ENCODE measurements at regions not wholly inside any gene's neighbourhood (a gene's known extent, or its start where the extent isn't known, plus 50 kb on each side); places are given as distances from the start of the nearest gene placed in this dataset.
A peak's percentile ranks its signal among the peaks of the same experiment; 100 is the strongest.

DNA sequence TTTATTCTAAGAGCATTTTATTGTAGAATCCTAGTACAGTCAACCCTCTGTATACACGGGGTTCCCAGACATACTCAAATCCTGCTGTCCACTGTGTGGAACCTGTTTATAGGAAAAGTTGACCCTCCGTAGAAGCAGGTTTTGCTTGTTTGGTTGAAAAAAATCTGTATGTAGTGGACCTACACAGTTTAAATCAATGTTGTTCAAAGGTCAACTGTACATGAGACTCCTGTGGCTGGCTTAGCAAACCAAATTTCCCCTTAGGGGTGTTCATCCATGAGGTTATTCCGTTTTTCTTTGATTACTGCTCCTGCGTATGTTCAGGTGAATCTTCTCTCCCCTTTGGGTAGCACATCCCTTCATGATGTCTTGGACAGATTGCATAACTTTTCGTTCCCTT lies 387.0 kb upstream of the ZFP64 start:
- DNase-seq (ENCODE audit: low read depth): no peak

GRCh38 chr20:52577696-52578095 lies 386.1 kb upstream of the ZFP64 start:
- DNase-seq (ENCODE audit: low read depth): no peak

DNA sequence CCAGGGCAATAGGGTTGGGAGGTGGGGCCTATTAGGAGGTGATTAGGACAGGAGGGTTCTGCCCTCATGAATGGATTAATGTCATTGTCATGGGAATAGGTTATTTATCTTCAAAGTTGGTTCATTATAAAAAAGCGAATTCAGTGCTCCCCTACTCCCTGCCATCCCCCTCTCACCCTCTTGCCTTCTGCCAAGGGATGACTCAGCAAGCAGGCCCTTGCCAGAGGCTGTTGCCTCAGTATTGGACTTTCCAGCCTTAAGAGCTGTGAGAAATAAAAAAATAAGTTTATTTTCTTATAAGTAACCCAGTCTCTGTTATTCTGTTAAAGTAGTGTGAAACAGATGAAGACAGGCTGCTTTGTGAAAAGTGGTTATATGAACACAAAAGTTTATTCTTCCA lies 381.1 kb upstream of the ZFP64 start:
- DNase-seq (ENCODE audit: low read depth): peak; percentile 44

- peak; percentile 20 for DNase-seq (ENCODE audit: low read depth)
Observed at GRCh38 chr20:52569201-52569600, 377.6 kb upstream of the ZFP64 start.

DNA sequence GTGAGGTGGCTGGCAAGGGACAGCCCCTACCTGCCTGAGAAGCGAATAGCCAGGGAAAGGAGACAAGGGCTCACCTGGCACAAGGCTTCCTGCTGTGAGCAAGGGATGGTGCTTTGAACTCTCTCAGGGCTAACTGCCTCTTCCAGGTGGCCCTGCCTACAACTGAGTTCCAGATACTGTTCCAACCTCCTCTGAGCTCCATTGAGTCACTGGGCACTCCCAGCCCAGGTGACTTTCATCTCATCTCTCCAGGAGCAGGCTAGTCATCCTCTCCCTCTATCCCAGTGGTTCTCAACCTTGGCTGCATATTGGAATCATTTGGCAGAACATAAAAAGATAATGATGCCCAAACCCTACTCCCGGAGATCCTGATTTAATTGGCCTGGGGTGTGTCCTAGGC lies 374.0 kb upstream of the ZFP64 start:
- DNase-seq (ENCODE audit: low read depth): no peak

GRCh38 chr20:52564594-52564993 lies 373.0 kb upstream of the ZFP64 start:
- no peak for DNase-seq (ENCODE audit: low read depth)

DNA sequence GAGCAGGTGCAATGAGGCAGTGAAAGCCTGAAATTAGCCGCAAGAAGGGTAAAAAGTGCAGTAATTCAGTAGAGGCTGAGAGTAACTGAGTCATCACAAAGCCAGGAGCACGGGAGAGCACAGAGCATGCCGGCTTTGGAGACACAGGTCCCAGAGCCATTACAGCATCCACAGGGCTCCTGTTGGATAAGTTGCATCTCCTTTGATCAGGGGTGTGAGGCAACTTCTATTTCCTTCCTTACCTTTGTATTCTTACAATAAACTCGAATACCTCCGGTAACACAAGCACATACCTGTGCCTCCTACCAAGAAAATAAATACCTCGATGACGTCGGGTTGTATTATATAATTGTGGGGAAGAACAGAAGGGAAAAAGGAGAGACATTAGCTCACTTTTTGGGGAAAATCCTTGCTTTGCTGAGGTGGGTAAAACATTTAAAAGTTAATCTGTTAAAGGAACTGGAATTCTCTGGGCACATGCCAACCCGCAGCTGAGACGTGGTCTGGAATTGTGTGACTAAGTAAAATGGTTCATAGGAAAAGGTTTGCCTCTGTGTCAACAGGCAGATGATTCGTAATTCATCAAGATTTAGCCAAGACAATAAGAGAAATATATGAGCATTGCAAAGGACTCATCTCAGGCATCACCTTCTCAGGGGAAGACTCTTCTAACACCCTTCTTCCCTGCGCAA lies 360.7 kb upstream of the ZFP64 start:
- DNase-seq (ENCODE audit: low read depth): peak; percentile 70

DNA sequence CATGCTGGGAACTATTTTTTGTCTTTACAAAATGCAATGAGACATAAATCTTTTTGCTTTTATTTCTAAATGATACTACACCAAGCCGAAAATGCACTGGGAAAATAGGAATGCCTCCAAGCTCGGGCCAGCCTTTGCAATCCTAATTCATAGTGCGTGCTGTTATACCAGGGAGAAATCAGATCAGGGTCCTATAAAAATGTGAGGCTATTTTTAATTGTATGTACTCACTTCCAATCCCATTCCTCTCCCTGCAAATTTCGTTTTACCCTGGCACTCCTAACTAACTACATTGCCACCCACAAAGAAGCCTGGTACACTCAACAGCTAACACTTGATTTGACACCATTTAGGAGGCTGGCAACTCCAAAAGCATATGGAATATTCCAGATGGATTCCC lies 350.6 kb upstream of the ZFP64 start:
- DNase-seq (ENCODE audit: low read depth): no peak

GRCh38 chr20:52540509-52540908 lies 348.9 kb upstream of the ZFP64 start:
- DNase-seq (ENCODE audit: low read depth): no peak

DNA sequence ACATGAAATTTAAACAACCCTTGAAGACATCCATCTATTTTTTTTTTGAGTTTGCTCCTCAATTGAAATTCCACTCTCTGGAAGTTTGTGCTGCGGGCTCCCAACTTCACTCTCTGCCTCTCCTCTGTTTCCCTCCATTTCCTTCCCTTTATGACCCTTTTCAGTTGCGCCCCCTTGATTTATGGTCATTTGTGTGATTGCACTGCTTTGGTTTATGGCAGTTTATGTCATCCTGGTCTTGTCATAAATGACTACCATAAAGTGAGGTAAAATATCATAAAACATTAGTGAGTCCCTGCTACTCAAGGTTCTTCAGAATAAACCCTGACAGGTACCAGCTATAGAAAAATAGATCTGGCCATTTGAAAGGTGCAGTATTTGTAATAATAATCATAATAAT lies 348.3 kb upstream of the ZFP64 start:
- no peak for DNase-seq (ENCODE audit: low read depth)

- peak; percentile 10 for DNase-seq (ENCODE audit: low read depth)
Observed at GRCh38 chr20:52536841-52537400, 345.3 kb upstream of the ZFP64 start.

- no peak for DNase-seq (ENCODE audit: low read depth)
Observed at GRCh38 chr20:52536040-52536439, 344.5 kb upstream of the ZFP64 start.

DNA sequence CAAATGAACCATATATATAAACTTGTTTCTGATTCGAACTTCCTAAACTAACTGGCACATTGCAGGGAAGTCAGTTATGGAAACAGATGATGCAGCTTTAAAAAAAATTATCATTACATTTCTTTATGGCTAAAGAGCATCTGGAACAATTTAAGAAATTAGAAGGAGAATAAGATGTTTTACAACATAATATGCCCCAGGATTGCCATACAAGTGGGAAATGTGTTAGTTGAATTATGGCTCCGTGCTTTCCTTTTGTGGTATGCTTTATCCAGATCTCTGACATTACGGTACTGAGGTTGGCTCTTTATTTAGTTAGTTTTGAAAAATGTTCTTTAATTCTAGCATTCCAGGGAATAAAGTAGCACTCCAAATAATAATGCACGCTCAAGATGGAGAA lies 343.0 kb upstream of the ZFP64 start:
- no peak for DNase-seq (ENCODE audit: low read depth)

DNA sequence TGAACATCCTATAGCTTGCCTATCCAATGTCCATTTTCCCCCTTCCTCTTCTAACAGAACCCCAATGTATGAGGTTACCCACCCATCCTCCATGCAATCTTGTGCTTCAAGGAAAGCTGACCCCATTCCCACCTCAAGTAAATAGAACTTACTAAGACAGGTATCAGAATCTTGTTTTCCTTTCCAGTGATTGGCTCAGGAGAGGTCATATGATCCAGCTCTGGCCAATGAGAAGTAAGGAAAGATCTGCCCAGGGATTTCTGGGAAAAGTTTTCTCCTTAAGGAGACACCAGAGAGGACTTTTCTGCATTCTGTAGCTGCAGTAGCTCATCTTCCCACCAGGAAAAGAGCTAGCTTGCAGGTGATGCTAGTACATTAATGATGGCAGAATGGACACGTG lies 341.8 kb upstream of the ZFP64 start:
- no peak for DNase-seq (ENCODE audit: low read depth)

DNA sequence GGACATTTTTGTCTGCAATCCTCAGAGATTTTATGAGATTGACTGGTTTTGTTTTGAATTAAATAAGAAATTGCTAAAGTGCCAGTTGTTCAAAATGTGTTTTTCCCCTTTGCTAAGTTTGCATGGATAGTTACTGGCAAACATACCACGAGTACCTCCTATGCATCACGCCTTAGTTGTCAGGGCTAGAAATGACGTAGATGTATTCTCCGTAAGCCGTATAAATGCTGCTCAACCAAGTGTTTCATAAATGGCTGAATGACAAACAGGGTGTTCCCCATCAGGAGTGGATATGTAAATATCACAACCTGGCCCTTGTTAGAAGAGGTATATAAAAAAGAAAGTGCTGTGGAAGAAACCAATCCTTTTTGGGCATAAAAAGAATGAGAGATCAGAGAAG lies 341.1 kb upstream of the ZFP64 start:
- no peak for DNase-seq (ENCODE audit: low read depth)

GRCh38 chr20:52530571-52530970 lies 339.0 kb upstream of the ZFP64 start:
- no peak for DNase-seq (ENCODE audit: low read depth)

DNA sequence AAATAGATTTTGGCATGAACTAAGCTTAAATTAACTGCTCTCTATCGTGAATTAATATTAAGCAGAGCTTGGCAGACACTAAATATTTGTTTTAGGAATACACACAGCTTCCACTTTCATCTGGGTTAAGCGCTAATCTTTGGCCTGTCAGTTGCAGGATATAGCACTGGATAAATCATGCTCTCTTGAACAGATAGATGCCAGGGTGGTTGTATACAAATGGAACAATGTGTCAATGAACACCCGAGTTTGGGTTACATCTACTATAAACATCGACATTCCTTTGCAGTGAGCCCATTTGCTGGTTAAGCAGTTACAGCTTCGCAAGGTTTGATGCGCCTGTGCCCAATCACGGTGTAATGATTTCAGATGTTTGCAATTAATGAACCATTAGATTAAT lies 338.2 kb upstream of the ZFP64 start:
- DNase-seq (ENCODE audit: low read depth): no peak

DNA sequence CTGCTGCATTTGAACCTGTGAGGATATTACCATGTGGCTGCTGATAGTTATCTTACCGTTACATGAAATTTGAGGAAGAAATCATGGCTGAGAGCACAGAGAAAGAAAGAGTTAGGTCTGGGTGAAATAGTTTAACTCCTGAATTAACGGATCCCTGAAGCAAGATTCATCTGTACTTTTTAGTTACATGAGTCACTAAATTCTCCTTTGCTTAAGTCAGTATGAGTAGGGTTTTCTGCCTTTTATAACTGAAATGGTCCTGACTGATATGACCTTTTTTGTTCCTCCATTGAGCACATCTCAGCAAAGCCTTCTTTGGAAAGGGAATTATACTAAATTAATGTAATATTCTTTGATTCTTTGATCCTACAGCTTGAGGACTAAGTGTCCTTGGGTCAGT lies 333.3 kb upstream of the ZFP64 start:
- DNase-seq (ENCODE audit: low read depth): no peak

DNA sequence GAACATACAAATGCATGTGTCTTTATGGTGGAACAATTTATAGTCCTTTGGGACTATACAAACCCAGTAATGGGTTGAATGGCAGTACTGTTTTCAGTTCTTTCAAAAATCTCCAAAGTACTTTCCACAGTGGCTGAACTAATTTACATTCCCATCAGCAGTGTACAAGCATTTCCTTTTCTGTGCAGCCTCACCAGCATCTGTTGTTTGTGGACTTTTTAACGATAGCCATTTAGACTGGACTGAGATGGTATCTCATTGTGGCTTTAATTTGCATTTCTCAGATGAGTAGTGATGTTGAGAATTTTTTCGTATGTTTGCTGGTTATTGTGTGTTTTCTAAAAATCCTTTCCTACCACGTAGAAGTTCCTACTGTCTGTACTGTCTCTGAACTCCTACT lies 327.2 kb upstream of the ZFP64 start:
- DNase-seq (ENCODE audit: low read depth): no peak

DNA sequence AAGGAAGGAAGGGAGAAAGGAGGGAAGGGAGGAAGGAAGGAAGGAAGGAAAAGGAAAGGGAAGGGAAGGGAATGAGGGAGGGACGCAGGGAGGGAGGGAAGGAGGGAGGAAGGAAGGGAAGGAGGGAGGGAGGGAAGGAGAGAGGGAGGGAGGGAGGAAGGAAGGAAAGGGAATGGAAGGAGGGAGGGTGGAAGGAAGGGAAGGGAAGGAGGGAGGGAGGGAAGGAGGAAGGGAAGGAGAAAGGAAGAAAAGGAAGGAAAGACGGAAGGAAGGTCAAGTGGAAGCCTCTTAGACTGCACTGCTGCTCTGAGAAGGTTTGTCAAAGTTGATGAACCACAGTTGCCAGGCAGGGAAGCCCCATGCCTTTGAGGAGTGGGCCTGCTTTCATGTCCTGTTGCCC lies 324.3 kb upstream of the ZFP64 start:
- no peak for DNase-seq (ENCODE audit: low read depth)

DNA sequence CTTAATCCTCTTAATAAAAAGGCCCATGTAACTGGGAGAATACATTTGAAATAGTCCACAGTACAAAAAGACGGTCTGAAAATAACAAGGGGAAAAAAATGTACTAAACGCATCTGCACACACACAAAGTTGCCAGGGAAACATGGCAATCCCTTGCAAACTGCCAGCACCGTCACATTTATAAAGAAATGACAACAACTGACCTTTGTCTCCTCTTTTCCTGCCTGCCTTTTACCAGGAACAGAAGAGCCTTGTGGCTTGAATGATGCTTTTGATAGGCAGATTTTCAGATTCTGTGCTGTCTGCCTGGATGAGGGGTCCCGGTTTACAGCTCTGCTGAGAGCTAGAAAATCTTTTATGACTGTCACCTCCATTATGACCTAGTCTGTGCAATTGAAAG lies 308.6 kb upstream of the ZFP64 start:
- DNase-seq (ENCODE audit: low read depth): no peak

DNA sequence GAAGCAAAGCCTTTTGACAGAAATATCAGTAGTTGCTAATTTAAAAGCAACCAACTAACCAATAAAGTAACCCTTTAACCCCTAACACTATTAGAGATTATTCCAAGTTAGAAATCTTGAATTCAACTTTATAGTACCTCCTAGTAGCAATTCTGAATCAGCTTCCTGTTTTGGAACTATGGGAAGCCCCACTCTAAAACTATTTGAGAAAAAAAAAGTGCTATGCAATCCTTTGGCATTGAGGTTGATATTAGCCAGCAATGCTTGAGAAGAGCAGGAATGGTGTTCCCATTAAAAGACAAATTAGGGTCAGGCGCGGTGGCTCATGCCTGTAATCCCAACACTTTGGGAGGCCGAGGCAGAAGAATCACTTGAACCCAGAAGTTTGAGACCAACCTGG lies 306.2 kb upstream of the ZFP64 start:
- DNase-seq (ENCODE audit: low read depth): no peak

- DNase-seq (ENCODE audit: low read depth): no peak
Observed at GRCh38 chr20:52496191-52496590, 304.6 kb upstream of the ZFP64 start.

DNA sequence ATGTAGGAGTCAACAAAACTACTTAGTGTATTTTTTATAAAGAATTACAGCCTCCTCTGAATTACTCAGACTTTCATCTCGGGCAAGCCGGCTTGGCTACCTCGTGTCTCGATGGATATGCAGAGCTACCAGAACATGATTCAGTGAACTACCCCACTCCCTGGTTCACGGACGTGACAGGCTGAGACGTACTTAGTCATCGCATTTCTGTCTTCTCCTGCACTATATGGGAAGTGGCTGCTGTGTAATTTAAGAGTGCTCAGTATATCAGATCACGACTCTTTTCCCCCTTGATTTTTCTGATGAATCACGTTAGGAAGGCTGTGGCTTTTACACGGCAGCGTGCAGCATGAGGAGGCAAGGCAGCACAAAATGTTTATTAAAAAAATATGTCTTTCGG lies 302.7 kb upstream of the ZFP64 start:
- DNase-seq (ENCODE audit: low read depth): peak; percentile 85
